Erythroblast (primary cell): ENCODE measurements at regions not wholly inside any gene's neighbourhood (a gene's known extent, or its start where the extent isn't known, plus 50 kb on each side); places are given as distances from the start of the nearest gene placed in this dataset.

Experiments used
- GATA1 ChIP-seq: IDR thresholded peaks from 2 replicates; pipeline ENCODE4 v1.6.1; 2011; ENCODE audit warnings: low read depth, mild to moderate bottlenecking, control low read depth, low read length, moderate library complexity
- POLR2A ChIP-seq: IDR thresholded peaks from 2 replicates; pipeline ENCODE4 v1.6.1; 2011; ENCODE audit warnings: mild to moderate bottlenecking, low read length

- TF ChIP-seq POLR2A (no peak), GATA1 (no peak)
Measured at GRCh38 chr13:81406639-81407292, 1065.8 kb upstream of the SPRY2 start.
